Kidney capillary endothelial cell (primary cell): ENCODE measurements at regions not wholly inside any gene's neighbourhood (a gene's known extent, or its start where the extent isn't known, plus 50 kb on each side); places are given as distances from the start of the nearest gene placed in this dataset.
"Not testable (repeated sequence)": the region's sequence is repeated elsewhere in the genome, so short reads cannot be mapped to it uniquely, and the experiment has no call there.

Experiments used
- DNase-seq: peaks from one replicate; pipeline ENCODE4 v3.0.0-alpha.2; 2018; ENCODE audit warnings: low spot score

- no peak for DNase-seq
Observed at GRCh38 chr10:123378302-123378701, 224.1 kb downstream of the BUB3 start.

- DNase-seq, result no peak
Observed at GRCh38 chr10:123379156-123379555, 225.0 kb downstream of the BUB3 start.

GRCh38 chr10:123380491-123381085 lies 226.4 kb downstream of the BUB3 start:
- no peak for DNase-seq

- peak; percentile 53 for DNase-seq
Observed at GRCh38 chr10:123381224-123381623, 227.0 kb downstream of the BUB3 start.

GRCh38 chr10:123382491-123382890 lies 228.3 kb downstream of the BUB3 start:
- no peak for DNase-seq

- no peak for DNase-seq
Observed at GRCh38 chr10:123385508-123386080, 231.4 kb downstream of the BUB3 start.

GRCh38 chr10:123389520-123389919 lies 235.3 kb downstream of the BUB3 start:
- no peak for DNase-seq

- DNase-seq, result no peak
Observed at GRCh38 chr10:123390332-123390731, 236.1 kb downstream of the BUB3 start.

- no peak for DNase-seq
Observed at GRCh38 chr10:123390874-123391273, 236.7 kb downstream of the BUB3 start.

- DNase-seq, result no peak
Observed at GRCh38 chr10:123391275-123392028, 237.2 kb downstream of the BUB3 start.

GRCh38 chr10:123392182-123392963 lies 238.2 kb downstream of the BUB3 start:
- no peak for DNase-seq

GRCh38 chr10:123393170-123393569 lies 239.0 kb downstream of the BUB3 start:
- no peak for DNase-seq

GRCh38 chr10:123394382-123394781 lies 240.2 kb downstream of the BUB3 start:
- DNase-seq, result no peak

GRCh38 chr10:123395234-123395633 lies 241.0 kb downstream of the BUB3 start:
- DNase-seq, result not testable (repeated sequence)

GRCh38 chr10:123395906-123396305 lies 241.7 kb downstream of the BUB3 start:
- DNase-seq, result no peak

- no peak for DNase-seq
Observed at GRCh38 chr10:123398180-123398591, 244.0 kb downstream of the BUB3 start.

GRCh38 chr10:123398756-123399155 lies 244.6 kb downstream of the BUB3 start:
- no peak for DNase-seq

- no peak for DNase-seq
Observed at GRCh38 chr10:123399276-123399839, 245.2 kb downstream of the BUB3 start.

GRCh38 chr10:123402021-123402420 lies 247.8 kb downstream of the BUB3 start:
- DNase-seq, result no peak

GRCh38 chr10:123402656-123403055 lies 248.5 kb downstream of the BUB3 start:
- no peak for DNase-seq

- DNase-seq, result no peak
Observed at GRCh38 chr10:123404357-123404756, 250.2 kb downstream of the BUB3 start.

GRCh38 chr10:123408660-123409059 lies 254.5 kb downstream of the BUB3 start:
- DNase-seq, result no peak
